Inferior parietal cortex (tissue), 1 donor: ENCODE measurements at regions not wholly inside any gene's neighbourhood (a gene's known extent, or its start where the extent isn't known, plus 50 kb on each side); places are given as distances from the start of the nearest gene placed in this dataset.
A peak's percentile ranks its signal among the peaks of the same experiment; 100 is the strongest.

ENCODE experiments used
- DNase-seq: peaks from one replicate; pipeline ENCODE4 v3.0.0-alpha.2; 2016; ENCODE audit errors: extremely low spot score

DNA sequence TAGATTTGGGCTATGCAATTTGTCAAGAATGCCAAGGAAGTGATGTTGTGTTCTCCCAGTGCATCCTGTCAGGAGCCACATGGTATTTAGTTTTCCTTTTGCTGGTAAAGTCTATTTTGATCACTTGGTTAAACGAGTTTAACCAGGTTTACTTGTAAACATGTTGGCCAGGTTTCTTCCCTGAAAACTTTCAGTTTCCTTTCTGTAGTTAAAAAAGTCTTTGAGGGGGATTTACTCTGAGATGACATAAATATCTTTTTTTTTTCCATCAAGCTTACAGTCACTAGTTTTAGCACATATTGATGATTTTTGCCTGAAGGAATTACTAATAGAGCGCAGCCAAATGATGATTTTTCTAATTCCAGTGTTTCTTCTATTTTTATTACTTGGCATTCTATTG, 320.5 kb downstream of the PHF14 start:
- DNase-seq: no peak

DNA sequence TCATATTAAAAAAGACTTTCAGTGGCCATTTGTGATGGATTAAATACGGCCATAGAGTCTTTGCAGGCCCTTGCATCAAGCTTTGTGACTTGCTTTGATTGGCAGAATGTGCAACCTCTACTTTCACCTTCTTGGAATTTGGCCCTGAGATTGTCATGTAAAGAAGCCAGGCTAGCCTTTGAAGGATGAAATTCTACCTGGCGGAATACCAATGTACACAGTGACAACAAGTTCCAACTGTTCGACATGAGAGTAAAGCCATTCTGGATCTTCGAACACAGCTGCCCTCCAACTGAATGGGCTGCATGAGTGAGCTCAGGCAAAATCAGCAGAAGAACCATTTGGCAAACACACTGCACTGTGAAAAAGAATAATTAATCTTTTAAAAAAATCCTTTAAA, 321.3 kb downstream of the PHF14 start:
- no peak for DNase-seq

DNA sequence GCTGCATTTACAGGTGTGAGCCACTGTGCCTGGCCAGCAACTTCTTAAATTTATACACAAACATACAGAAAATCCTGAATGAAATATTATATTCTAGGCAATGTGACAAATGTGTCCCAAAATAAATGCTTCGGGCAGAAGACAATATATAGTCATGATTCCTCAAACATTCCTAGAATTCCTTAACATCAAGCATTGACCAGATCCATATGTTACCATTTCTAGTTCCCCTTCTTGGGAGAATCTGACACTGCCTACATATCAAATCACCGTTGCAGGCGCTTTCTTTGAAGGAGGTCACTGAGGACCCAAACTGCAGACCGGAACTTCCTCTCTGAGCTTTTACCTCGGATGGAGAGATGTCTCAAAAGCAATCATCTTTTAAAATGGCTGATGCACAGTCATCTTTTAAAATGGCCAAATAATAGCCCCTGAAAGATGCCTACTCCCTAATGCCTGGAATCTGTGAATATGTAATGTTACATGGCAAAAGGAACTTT, 323.5 kb downstream of the PHF14 start:
- DNase-seq: no peak

DNA sequence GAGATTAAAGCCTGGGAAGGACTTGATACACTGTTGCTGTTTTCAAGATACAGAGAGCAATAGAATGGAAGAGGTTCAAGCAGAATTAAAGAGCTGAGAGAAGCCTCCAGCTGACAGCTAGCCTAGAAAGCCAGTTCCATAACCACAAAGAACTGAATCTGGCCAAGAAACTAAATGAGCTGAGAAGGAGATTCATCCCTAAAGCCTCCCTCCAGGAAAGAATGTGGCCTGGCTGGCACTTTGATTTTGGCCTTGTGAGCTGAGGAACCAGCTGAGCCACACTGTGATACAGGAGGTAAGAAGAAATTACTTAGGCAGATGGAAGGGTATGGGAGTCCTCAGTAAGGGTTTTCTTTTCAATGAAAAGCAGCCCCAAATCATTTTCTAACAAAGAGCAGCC, 324.1 kb downstream of the PHF14 start:
- DNase-seq: no peak

DNA sequence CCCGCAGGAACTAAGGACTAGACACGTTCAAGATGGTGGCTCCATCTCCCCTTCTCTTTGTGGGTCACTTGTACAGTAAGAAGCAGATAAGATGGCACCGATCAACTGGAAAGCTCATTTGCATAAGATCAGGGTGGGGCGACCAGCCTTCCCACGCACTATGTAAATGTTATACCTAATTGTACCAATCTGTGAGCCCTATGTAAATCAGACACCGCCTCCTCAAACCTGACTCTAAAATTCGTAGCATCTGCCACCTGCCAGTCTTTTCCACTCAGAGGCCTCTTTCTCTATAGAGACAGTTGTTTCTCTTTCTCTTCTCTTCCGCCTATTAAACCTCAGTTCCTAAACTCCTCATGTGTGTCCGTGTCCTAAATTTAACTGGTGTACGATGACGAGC, 324.5 kb downstream of the PHF14 start:
- no peak for DNase-seq

DNA sequence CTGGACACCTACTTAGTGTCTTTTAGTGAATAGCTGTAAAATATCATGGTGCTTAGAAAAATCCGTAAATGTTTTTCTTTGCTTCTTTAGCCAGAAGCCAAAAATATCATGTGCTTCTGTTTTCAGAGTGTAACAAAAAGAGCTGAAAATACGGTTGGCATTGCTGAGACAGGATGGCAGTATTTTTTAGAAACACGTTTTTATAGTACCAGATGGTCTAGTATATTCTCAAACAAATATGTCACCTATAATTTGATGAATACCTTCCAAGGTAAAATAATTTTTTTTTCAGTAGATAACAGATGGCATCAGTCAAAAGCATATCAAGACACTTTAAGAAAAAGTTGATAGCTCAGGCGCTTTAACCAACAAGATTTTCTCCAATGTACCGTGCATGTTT, 326.6 kb downstream of the PHF14 start:
- peak; percentile 7 for DNase-seq

DNA sequence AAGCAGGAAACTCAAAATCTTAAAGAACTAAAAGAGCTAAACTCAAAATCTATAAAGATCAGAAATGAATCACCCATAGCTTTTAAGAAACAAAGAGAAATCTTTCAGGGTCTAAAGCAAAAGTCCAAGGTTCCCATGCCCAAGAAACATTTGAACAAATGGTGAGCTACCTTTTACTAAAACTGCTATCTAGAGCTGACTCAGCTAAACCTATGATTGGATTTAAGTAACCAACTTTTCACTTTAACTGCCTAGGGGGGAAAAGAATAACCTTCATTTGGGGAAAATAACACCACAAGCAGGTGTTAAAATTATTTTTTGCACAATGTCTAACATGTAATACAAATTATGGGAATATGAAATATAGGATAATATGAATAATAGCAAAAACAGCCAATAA, 328.4 kb downstream of the PHF14 start:
- DNase-seq: no peak

DNA sequence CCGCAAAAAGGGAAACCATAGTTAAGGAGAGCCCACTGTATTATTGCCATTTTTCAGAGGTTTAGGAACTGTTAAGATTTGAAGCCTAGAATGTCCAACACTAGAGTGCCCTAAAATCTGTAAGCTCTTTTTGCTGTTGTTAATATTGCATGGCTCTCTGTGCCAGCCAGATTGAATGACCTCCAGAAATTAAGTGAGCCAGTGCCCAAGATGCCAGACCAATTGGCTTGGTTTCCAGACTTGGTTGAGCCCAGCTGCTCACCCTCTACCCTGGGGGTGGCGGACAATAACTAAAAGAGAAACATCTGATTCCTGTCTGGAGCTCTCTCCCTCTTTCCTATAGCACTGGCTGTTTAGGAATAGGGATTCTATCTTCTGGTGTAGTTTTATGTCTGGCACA, 340.1 kb downstream of the PHF14 start:
- DNase-seq: no peak

DNA sequence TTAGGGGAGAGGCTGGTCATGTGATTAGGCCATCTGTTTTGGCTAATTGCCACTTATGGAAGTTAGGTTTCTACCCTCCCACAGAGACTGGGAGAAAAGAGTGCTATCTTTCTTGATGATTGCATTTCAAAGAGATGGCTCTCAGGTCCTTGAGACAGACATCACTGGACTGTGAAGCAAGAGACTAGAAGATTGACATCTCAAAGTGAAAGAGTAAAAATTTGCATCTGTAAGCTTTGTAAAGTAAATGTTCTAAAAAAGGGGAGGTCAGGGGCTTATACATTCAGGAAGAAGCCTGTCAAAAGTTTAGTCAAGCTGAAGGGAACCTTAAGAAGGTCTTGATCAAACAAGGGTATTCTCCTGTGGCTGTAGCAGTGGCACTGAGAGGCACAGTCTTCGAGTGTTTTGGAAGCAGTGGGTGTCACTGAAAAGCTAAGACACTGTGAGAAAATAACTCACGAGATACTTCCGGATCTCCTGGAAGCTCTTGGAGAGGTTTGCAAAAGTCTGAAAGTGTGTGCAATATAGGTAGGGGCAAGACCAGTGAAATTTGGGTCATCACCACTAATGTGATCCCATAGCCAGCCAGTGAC, 342.1 kb downstream of the PHF14 start:
- DNase-seq: no peak

DNA sequence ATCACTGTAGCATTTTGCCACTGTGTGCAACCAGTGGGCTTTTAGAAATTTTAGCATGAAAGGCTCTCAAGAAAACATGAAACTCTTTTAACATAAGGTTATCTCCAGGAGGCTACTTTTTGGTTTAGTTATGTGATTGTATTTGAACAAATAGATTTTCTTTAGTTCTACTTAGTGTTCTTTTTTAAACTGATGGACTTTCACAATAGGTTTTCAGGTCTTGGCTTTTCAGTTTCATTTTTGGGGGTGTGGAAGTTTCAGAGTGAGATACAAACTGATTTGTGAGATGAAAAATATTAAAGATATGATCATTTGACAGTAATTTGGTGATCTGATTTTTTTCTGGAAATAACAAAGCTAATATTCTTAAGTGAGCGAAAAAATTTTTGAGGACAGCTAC, 344.1 kb downstream of the PHF14 start:
- no peak for DNase-seq

DNA sequence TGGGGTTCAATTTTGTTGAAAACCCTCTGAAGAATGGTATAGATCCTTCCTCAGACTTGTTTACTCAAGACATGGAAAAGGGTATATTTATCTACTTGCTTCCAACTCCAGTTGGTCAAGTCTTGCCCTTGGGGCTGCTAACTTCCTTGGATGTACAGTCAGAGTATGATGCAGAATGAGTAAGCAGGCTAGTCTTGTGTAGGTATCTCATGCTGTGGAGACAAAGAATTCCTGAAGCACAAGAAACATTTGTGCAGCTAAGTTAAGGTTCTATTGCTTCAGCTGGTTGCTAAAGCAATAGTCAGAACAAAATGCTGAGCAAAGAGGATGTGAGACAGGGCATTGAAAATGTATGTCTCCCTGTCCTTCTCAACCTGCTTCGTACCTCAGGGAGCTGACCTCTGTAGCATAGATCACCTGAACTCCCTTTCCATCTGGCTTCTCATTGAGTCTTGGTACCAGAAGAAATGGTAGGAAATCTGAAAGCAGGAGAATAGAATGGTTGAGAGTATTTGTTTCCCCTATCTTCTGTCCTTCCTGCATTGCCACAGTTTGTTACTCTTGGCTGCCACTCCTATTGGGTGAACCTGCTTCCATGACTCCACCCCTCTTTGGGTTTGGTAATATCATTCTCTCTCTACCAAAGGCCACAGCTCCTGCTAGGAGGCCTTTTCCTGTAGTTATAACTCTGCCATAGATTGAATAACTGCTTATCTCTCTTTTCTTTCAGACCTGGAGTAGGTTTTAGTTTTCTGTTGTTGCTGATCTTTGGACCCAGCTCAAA, 346.0 kb downstream of the PHF14 start:
- DNase-seq: no peak
